Activated CD8-positive, alpha-beta memory T cell treated with anti-CD3 and anti-CD28 coated beads for 36 hours (primary cell): ENCODE measurements at regions not wholly inside any gene's neighbourhood (a gene's known extent, or its start where the extent isn't known, plus 50 kb on each side); places are given as distances from the start of the nearest gene placed in this dataset.
"Not testable (repeated sequence)": the region's sequence is repeated elsewhere in the genome, so short reads cannot be mapped to it uniquely, and the experiment has no call there.

Experiments
- CTCF ChIA-PET: fragments of 350-600 bp; sonication (Branson Sonifier 250); formaldehyde crosslinking; loops from one replicate; lab custom pipeline; 2021; ENCODE audit warnings: antibody characterized with exemption; lab: Charles Lee
- POLR2A ChIA-PET: fragments of 350-600 bp; sonication (Branson Sonifier 250); formaldehyde crosslinking; loops from one replicate; lab custom pipeline; 2021; ENCODE audit warnings: antibody characterized with exemption; lab: Charles Lee

DNA sequence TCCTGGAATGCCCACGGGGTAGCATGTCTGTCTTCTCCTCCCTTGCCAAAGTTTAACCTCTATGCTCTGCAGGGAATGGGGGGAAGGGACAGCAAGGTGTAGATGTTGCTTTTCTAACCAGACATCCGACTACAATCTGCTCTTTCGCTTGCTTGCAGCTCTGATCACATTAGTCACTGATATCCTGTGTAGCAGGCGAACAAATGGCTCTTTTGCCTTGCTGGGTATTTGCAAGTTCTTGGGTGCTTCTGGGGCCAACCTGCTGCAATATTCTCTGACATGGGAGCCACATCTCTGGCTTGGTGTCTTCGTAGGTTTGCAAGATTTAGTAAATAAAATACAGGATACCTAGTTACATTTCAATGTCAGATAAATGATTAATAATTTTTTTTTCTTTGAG, 190.0 kb downstream of the ASB1 start:
- ChIA-PET POLR2A (no interaction called here), CTCF (no interaction called here)

DNA sequence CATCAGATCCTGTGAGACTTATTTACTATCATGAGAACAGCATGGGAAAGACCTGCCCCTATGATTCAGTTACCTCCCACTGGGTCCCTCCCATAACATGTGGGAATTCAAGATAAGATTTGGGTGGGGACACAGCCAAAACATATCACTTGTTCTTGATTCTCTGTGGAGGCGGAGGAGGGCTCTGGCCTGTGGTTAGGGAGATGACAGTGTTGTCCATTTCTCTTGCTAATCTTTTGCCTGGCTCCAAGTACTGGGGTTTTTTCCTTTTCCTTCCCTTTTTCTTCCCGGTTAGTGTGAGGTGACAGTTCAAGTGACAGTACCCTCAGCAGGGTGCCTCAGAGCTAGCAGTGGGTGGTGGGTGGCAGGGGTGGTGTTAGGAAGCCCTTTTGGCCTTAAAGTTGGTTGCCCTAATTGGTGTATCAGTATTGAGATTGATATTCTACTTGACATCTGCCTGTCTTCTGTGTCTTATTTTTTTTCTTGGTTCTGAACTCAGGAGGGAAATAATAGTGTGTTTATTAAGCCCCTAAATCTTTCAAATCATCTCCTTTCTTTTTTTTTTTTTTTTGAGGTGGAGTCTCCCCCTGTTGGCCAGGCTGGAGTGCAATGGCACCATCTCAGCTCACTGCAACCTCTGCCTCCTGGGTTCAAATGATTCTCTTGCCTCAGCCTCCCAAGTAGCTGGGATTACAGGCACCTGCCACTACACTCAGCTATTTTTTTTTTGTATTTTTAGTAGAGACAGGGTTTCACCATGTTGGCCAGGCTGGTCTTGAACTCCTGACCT, 192.0 kb downstream of the ASB1 start:
- POLR2A ChIA-PET, result not testable (repeated sequence)
- CTCF ChIA-PET, result interaction anchor here (0.6 to 0.7 kb wide), 3 partner anchors 24 to 332 kb away, joined by 3 to 5 read pairs (median 4); no protein-coding TSS in a partner anchor

GRCh38 chr2:238627899-238628298, 201.2 kb downstream of the ASB1 start:
- POLR2A ChIA-PET, result no interaction called here
- CTCF ChIA-PET, result no interaction called here

- POLR2A ChIA-PET, result no interaction called here
- CTCF ChIA-PET, result no interaction called here
Observed at GRCh38 chr2:238629064-238629463, 202.3 kb downstream of the ASB1 start.

DNA sequence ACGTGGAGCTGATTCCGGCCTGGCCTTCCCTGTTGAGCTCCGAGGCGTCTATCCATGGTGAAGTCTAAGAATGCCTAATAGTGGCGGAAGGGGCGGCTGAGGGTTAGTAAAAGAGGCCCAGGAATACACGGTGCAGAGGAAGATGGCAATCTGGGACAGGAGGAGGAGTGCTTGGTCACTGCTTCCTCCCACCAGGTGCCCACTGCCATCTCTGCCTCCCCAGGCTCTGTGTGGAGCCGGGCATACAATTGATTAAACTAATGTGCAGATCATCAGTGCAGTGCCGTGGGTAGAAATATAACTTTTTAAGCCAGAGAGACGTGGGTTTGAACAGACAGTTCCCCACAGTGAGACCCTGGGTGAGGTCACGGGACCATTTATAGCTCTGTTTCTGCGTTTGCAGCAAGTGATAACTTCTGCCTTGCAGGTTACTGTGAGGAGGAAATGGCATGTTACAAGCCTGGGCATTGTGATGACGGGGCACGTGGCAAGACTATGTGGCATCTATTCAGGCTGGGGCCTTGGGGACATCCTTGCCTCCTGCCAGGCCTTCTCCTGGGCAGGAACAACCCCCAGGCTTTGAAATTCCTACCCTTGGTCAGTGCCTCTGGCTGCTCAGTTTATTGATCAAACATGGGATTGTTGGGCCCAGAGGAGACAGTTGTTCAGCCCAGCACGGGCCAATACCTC, 204.9 kb downstream of the ASB1 start:
- ChIA-PET POLR2A (no interaction called here), CTCF (no interaction called here)

- ChIA-PET POLR2A (no interaction called here), CTCF (no interaction called here)
Observed at GRCh38 chr2:238632181-238633060, 205.7 kb downstream of the ASB1 start.

GRCh38 chr2:238633426-238634328, 206.9 kb downstream of the ASB1 start:
- ChIA-PET CTCF (no interaction called here), POLR2A (no interaction called here)

GRCh38 chr2:238634701-238635357, 208.1 kb downstream of the ASB1 start:
- ChIA-PET CTCF (no interaction called here), POLR2A (no interaction called here)

DNA sequence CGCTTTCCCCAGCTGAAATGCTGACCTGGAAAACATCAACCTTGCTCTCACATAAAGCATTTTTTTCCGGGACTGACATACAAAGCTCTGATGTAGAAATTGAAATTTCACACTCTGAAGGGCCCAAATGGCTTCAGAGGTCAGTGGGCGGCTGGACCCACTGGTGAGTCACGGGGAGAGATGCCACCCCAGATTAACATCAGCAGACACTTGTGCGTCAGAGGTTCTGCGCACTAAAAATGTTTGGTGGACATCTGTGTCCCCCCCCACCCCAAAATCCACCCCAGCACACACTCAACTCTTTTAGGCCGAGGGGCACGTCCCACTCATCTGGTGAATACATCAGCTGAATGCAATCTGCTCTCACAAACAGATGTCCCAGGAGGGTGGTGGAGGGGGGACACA, 208.9 kb downstream of the ASB1 start:
- POLR2A ChIA-PET, result no interaction called here
- CTCF ChIA-PET, result no interaction called here

- ChIA-PET POLR2A (no interaction called here), CTCF (no interaction called here)
Observed at GRCh38 chr2:238636269-238637073, 209.7 kb downstream of the ASB1 start.

DNA sequence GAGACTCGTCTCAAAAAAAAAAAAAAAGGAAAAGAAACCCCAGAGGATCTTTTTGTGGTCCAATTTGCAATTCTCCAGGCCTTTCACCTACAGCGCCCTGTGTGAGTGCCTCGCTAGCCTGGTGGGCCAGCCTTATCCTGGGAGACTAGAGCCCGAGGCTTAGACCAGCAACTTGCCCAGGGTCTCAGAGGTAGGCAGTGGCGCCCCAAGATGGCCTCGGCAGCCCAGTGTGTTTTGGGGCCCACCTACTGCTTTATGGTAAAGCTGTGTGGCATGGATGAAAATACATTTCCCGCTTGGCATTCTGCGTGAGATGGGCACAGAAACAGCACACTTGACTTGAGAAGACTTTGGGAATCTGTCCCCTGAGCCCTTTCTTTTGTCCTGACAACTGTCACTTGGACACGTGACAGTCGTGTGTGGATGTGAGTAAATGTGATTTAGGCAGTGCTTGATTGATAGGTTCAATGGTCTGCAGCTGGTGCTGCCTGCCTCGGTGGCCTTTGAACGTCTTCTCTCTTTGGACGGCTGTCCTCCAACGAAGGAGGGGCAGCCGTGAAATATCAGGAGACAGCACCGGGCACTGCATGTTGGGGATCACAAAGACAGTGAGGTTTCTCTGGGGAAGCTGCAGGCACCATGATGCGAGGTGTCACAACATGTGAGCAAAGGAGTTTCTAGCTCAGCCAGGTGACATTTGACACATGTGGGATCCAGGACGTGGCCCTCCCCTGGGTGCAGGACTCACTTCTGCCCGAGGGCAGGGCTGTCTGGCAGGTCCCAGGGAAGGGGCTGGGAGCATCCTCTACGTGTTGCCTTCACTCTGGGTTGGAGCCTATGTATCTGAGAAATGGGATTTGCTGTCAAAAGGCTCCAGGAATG, 209.5 kb upstream of the TWIST2 start:
- ChIA-PET POLR2A (no interaction called here), CTCF (no interaction called here)

- POLR2A ChIA-PET, result no interaction called here
- CTCF ChIA-PET, result no interaction called here
Observed at GRCh38 chr2:238638982-238639628, 208.8 kb upstream of the TWIST2 start.

GRCh38 chr2:238640486-238640885, 207.4 kb upstream of the TWIST2 start:
- ChIA-PET CTCF (no interaction called here), POLR2A (no interaction called here)

DNA sequence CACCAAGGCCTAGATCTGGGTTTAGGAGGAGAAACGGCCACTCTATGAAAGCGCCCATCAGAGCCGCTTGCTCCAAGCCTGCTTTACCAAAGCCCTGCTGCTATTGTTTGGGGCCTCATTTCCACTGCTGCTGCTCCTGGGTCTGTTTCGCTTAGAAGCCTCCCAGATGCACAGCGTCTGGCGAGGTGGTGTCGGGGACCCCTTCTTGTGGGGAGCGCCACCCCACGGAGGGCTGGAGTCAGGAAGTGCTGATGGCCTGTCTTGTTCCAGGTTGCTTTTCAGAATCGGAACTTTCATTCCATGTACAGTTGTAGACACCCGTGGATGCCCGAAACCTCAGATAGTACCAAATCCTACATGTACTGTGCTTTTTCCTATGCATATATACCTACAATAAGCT, 204.9 kb upstream of the TWIST2 start:
- ChIA-PET POLR2A (no interaction called here), CTCF (interaction anchor here (0.7 kb wide), 1 partner anchor 25 kb away, joined by 4 read pairs; no protein-coding TSS in a partner anchor)

- CTCF ChIA-PET, result no interaction called here
- POLR2A ChIA-PET, result no interaction called here
Observed at GRCh38 chr2:238643400-238643907, 204.4 kb upstream of the TWIST2 start.
